H4 (cell line): ENCODE measurements at regions not wholly inside any gene's neighbourhood (a gene's known extent, or its start where the extent isn't known, plus 50 kb on each side); places are given as distances from the start of the nearest gene placed in this dataset.
"Not testable (repeated sequence)": the region's sequence is repeated elsewhere in the genome, so short reads cannot be mapped to it uniquely, and the experiment has no call there.

Experiments used
- DNase-seq: peaks from one replicate; pipeline ENCODE4 v3.0.0-alpha.2; 2015; ENCODE audit warnings: low spot score

DNA sequence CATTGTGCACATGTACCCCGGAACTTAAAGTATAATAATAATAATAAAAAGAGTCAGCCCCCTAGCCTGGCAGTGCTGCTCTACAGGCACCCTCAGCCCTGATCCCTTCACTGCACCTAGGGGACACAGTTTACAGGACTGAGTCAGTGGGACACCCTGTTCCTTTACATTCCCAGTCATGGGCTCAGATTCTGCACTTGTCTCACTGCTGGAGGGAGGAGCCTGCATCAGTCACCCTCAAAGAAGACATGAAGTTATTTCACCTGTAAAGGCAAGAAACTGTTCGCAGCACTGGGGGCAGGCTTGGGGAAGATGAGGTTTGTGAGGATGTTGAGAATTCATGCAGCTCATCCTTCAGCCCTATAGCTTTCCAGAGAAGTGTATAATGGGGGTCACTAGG lies 50.7 kb upstream of the VPREB1 start:
- DNase-seq: no peak

- not testable (repeated sequence) for DNase-seq
Observed at GRCh38 chr22:22193462-22193861, 51.1 kb upstream of the VPREB1 start.

GRCh38 chr22:22193006-22193405 lies 51.6 kb upstream of the VPREB1 start:
- DNase-seq: not testable (repeated sequence)

- not testable (repeated sequence) for DNase-seq
Observed at GRCh38 chr22:22189796-22190195, 54.8 kb upstream of the VPREB1 start.

- DNase-seq: not testable (repeated sequence)
Observed at GRCh38 chr22:22187863-22188262, 56.7 kb upstream of the VPREB1 start.

DNA sequence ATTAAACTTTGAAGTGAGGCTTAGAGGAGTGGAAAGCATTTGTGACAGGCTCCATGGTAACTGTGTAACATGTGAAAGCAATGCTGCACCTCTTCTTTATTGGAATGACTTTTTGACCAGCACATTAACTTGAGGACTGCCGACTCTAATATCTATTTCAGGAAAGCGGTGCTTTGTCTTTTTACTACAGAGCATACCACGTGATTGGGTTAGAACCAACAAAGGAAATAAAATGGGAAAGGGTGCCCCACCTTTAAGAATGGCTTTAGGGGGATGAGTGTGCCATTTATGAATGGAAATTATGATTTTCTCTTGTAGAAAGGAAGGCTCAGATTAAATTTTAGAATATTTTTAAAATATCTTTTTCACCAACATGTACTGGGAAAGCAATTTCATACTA lies 57.3 kb upstream of the VPREB1 start:
- DNase-seq: no peak

- no peak for DNase-seq
Observed at GRCh38 chr22:22185844-22186499, 58.6 kb upstream of the VPREB1 start.

GRCh38 chr22:22185217-22185616 lies 59.4 kb upstream of the VPREB1 start:
- no peak for DNase-seq

- DNase-seq: no peak
Observed at GRCh38 chr22:22184277-22184807, 60.2 kb upstream of the VPREB1 start.

DNA sequence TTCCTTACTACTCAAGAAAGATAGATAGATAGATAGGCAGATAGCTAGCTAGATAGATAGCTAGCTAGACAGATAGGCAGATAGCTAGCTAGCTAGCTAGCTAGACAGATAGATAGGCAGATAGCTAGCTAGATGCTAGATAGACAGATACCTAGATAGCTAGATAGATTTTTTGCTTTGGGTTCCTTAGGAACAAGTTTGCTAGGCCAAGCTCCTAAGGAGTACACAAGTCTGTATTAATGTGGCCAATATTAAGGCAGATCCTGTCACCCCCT lies 61.7 kb upstream of the VPREB1 start:
- DNase-seq: no peak

GRCh38 chr22:22182218-22182989 lies 62.2 kb upstream of the VPREB1 start:
- no peak for DNase-seq

GRCh38 chr22:22181341-22181850 lies 63.2 kb upstream of the VPREB1 start:
- DNase-seq: no peak

GRCh38 chr22:22180738-22181285 lies 63.8 kb upstream of the VPREB1 start:
- DNase-seq: no peak

DNA sequence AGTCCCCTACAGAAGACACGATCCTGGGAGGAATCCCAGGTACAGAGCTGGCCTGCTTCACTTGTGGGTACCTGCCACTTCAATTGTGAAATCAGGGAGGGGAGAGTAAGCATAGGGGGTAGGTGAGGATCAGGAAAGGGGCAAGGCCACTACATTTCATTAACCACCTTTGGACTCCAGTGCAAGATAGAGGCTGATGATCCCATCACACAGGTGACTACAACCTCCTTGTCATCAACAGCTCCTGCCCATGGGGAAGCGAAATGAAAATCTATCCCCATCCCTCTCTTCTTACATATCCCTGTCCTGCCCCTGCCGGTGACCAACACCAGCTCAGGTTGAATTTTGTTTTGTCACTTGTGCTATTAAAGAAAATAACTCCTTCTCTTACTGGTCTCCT lies 64.7 kb upstream of the VPREB1 start:
- DNase-seq: no peak

- DNase-seq: no peak
Observed at GRCh38 chr22:22178992-22179391, 65.6 kb upstream of the VPREB1 start.

GRCh38 chr22:22178355-22178965 lies 66.1 kb upstream of the VPREB1 start:
- DNase-seq: no peak

- DNase-seq: no peak
Observed at GRCh38 chr22:22176929-22177616, 67.5 kb upstream of the VPREB1 start.

DNA sequence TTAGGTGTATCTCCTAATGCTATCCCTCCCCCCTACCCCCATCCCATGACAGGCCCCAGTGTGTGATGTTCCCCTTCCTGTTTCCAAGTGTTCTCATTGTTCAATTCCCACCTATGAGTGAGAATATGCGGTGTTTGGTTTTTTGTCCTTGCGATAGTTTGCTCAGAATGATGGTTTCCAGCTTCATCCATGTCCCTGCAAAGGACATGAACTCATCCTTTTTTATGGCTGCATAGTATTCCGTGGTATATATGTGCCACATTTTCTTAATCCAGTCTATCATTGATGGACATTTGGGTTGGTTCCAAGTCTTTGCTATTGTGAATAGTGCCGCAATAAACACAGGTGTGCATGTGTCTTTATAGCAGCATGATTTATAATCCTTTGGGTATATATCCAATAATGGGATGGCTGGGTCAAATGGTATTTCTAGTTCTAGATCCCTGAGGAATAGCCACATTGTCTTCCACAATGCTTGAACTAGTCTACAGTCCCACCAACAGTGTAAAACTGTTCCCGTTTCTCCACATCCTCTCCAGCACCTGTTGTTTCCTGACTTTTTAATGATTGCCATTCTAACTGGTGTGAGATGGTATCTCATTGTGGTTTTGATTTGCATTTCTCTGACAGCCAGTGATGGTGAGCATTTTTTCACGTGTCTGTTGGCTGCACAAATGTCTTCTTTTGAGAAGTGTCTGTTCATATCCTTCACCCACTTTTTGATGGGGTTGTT lies 71.5 kb upstream of the VPREB1 start:
- DNase-seq: not testable (repeated sequence)

DNA sequence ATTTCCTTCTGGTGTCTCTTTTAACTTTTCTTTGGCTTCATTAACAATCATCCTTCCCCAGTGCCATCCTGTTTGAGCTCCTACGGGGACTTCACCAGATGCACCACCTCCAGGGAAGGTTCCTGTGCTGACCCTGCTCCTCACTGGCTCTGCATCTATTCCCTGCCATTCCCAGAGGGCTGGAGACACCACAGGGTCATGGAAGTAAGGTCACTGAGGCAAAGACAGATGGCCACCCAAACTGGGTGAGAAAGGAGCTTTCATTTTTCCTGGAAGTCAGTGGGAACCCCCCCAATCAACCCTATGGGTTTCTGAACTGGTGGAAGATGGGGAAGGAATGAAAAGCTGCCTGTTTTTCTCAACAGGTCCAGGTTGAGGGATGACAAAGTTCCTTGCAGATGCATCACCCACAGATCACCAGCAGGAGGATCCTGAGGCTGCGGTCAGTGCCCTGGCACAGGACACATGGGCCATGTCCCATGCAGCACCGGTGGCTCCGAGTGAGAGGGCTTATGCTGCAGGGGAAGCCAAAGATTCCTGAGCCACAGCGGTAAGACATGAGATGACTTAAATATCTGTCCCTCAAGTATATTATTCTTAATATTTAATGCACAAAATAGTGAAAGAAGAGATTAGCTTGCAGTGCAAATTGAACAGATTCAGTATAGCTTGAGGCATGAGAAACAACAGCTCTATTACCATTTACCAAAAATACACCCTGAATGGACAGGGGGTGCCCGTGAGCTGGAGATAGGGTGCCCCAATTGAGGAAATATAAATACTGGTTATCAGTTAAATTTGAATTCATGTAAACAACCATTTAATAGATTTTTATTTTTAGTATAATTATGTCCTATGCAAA lies 73.0 kb upstream of the VPREB1 start:
- DNase-seq: no peak

GRCh38 chr22:22169923-22170322 lies 74.7 kb upstream of the VPREB1 start:
- no peak for DNase-seq
